HL-60 (cell line): ENCODE measurements at regions not wholly inside any gene's neighbourhood (a gene's known extent, or its start where the extent isn't known, plus 50 kb on each side); places are given as distances from the start of the nearest gene placed in this dataset.

Experiments used
- GABPA ChIP-seq: IDR thresholded peaks from 2 replicates; pipeline ENCODE4 v1.6.1; 2012; ENCODE audit warnings: low read depth
- POLR2AphosphoS5 ChIP-seq: IDR thresholded peaks from 2 replicates; pipeline ENCODE4 v1.6.1; 2012; ENCODE audit warnings: low read depth
- SPI1 ChIP-seq: IDR thresholded peaks from 2 replicates; pipeline ENCODE4 v1.6.1; 2012; ENCODE audit warnings: low read depth, mild to moderate bottlenecking, borderline replicate concordance
- TF ChIP-seq, protein P1 (sequence below): IDR thresholded peaks from one replicate; pipeline ENCODE4 v1.5.1; 2011; ENCODE audit warnings: low read length, control low read depth, inconsistent platforms; ENCODE audit not compliant: insufficient read depth
- TF ChIP-seq, protein P2 (sequence below): IDR thresholded peaks from 2 replicates; pipeline ENCODE4 v1.6.1; 2012; ENCODE audit warnings: low read depth; ENCODE audit not compliant: insufficient replicate concordance

DNA sequence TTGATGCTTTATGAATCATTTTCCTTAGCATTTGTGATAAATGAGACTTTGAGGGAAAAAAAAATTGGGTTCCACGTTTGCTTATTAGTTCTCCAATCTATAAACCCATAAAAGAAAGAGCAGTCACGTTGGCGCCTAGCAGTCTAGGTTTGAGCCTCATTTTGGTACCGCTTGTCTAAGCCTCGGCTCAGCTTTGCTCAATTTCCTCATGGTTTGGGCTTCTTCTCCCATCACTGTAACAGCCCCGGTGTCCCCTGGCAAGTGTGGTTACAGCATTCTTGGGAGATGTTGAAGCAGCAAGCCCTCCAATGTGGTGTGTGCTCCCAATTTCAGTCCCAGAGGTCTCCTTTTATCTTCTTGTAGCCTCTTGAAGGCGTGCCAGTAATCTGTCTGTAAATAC, 578.4 kb downstream of the CDK5RAP2 start:
- TF ChIP-seq, protein P1, sequence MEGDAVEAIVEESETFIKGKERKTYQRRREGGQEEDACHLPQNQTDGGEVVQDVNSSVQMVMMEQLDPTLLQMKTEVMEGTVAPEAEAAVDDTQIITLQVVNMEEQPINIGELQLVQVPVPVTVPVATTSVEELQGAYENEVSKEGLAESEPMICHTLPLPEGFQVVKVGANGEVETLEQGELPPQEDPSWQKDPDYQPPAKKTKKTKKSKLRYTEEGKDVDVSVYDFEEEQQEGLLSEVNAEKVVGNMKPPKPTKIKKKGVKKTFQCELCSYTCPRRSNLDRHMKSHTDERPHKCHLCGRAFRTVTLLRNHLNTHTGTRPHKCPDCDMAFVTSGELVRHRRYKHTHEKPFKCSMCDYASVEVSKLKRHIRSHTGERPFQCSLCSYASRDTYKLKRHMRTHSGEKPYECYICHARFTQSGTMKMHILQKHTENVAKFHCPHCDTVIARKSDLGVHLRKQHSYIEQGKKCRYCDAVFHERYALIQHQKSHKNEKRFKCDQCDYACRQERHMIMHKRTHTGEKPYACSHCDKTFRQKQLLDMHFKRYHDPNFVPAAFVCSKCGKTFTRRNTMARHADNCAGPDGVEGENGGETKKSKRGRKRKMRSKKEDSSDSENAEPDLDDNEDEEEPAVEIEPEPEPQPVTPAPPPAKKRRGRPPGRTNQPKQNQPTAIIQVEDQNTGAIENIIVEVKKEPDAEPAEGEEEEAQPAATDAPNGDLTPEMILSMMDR: no peak
- no peak for TF ChIP-seq POLR2AphosphoS5
- no peak for TF ChIP-seq SPI1
- TF ChIP-seq GABPA: no peak
- TF ChIP-seq, protein P2, sequence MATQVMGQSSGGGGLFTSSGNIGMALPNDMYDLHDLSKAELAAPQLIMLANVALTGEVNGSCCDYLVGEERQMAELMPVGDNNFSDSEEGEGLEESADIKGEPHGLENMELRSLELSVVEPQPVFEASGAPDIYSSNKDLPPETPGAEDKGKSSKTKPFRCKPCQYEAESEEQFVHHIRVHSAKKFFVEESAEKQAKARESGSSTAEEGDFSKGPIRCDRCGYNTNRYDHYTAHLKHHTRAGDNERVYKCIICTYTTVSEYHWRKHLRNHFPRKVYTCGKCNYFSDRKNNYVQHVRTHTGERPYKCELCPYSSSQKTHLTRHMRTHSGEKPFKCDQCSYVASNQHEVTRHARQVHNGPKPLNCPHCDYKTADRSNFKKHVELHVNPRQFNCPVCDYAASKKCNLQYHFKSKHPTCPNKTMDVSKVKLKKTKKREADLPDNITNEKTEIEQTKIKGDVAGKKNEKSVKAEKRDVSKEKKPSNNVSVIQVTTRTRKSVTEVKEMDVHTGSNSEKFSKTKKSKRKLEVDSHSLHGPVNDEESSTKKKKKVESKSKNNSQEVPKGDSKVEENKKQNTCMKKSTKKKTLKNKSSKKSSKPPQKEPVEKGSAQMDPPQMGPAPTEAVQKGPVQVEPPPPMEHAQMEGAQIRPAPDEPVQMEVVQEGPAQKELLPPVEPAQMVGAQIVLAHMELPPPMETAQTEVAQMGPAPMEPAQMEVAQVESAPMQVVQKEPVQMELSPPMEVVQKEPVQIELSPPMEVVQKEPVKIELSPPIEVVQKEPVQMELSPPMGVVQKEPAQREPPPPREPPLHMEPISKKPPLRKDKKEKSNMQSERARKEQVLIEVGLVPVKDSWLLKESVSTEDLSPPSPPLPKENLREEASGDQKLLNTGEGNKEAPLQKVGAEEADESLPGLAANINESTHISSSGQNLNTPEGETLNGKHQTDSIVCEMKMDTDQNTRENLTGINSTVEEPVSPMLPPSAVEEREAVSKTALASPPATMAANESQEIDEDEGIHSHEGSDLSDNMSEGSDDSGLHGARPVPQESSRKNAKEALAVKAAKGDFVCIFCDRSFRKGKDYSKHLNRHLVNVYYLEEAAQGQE: no peak
